A549 (cell line): ENCODE measurements at regions not wholly inside any gene's neighbourhood (a gene's known extent, or its start where the extent isn't known, plus 50 kb on each side); places are given as distances from the start of the nearest gene placed in this dataset.

Experiments used
- CBX8 ChIP-seq: fragments of 200-600 bp; sonication (generic); IDR thresholded peaks from 2 replicates; pipeline ENCODE4 v1.6.1; 2016
- CTCF ChIP-seq: fragments of >200 bp; sonication (Bioruptor Twin); formaldehyde crosslinking; IDR thresholded peaks from 3 replicates; pipeline ENCODE4 v1.5.1; 2016
- ELK1 ChIP-seq: fragments of 150-350 bp; IDR thresholded peaks from 2 replicates; pipeline ENCODE4 v1.6.1; 2014; ENCODE audit warnings: low read depth, mild to moderate bottlenecking, low read length
- EP300 ChIP-seq, 2 experiments: fragments of >200 bp; sonication (Bioruptor Twin); formaldehyde crosslinking; IDR thresholded peaks; 2 replicates in 1 of 2; 3 replicates in 1 of 2; pipeline ENCODE4 v1.6.1; 2016 to 2017
- NPAS2 ChIP-seq: fragments of 250-450 bp; sonication (Bioruptor Pico); IDR thresholded peaks from 2 replicates; pipeline ENCODE4 v1.8.0; 2022; ENCODE audit warnings: mild to moderate bottlenecking, moderate library complexity, borderline replicate concordance
- POLR2A ChIP-seq: IDR thresholded peaks from 2 replicates; pipeline ENCODE4 v1.6.1; 2012; ENCODE audit warnings: mild to moderate bottlenecking, low read length
- RCOR1 ChIP-seq: fragments of 150-350 bp; IDR thresholded peaks from 2 replicates; pipeline ENCODE4 v1.6.1; 2014; ENCODE audit warnings: antibody characterized with exemption, low read length, low read depth
- ZFP36 ChIP-seq: fragments of 450-650 bp; IDR thresholded peaks from 2 replicates; pipeline ENCODE4 v1.6.1; 2014; ENCODE audit warnings: borderline replicate concordance; ENCODE audit not compliant: partially characterized antibody
- TF ChIP-seq, protein P1 (sequence below): fragments of 450-650 bp; IDR thresholded peaks from 2 replicates; pipeline ENCODE4 v1.6.1; 2014; ENCODE audit warnings: antibody characterized with exemption
- TF ChIP-seq, protein P2 (sequence below): IDR thresholded peaks from 2 replicates; pipeline ENCODE4 v1.6.1; 2012

- no peak for TF ChIP-seq CBX8
- TF ChIP-seq RCOR1, result no peak
- TF ChIP-seq, protein P1, sequence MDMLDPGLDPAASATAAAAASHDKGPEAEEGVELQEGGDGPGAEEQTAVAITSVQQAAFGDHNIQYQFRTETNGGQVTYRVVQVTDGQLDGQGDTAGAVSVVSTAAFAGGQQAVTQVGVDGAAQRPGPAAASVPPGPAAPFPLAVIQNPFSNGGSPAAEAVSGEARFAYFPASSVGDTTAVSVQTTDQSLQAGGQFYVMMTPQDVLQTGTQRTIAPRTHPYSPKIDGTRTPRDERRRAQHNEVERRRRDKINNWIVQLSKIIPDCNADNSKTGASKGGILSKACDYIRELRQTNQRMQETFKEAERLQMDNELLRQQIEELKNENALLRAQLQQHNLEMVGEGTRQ, result no peak
- TF ChIP-seq ELK1, result no peak
- no peak for TF ChIP-seq POLR2A
- TF ChIP-seq, protein P2, sequence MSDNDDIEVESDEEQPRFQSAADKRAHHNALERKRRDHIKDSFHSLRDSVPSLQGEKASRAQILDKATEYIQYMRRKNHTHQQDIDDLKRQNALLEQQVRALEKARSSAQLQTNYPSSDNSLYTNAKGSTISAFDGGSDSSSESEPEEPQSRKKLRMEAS, result no peak
- TF ChIP-seq CTCF, result no peak
- no peak for TF ChIP-seq EP300 (IDR thresholded peaks at IDR 0.05)
- TF ChIP-seq ZFP36, result no peak
- TF ChIP-seq NPAS2 (CRISPR knock-in tag), result no peak
Measured at GRCh38 chrY:21261158-21261557, 250.0 kb upstream of the RBMY1B start.
